SHP77 treated with DMSO at 0.1 percent for 48 hours (cell line): ENCODE measurements at regions not wholly inside any gene's neighbourhood (a gene's known extent, or its start where the extent isn't known, plus 50 kb on each side); places are given as distances from the start of the nearest gene placed in this dataset.

Source experiments
- DNase-seq: peaks from one replicate; lab custom pipeline; 2025; lab: John Stamatoyannopoulos, UW

DNA sequence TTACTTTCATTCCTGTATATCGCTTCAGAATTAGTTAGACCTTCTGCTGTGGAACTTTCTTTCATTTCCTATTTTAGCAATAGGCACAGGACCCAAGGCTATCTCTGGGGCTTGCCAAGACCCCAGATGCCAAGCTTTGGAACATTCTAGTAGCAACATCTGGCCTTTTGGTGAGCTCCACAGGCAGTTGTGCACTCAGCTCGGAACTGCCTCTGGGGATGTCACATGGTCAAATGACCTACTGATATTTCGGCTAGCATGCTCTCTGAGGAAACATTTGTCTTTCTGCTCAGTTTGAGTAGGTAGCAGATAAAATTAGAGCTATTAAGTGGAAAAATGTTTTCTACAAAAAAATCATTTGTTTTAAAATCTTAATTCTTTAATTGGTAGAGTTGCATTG, 76.6 kb upstream of the ITGA4 start:
- no peak for DNase-seq

- no peak for DNase-seq
Measured at GRCh38 chr2:181384923-181385322, 72.3 kb upstream of the ITGA4 start.

DNA sequence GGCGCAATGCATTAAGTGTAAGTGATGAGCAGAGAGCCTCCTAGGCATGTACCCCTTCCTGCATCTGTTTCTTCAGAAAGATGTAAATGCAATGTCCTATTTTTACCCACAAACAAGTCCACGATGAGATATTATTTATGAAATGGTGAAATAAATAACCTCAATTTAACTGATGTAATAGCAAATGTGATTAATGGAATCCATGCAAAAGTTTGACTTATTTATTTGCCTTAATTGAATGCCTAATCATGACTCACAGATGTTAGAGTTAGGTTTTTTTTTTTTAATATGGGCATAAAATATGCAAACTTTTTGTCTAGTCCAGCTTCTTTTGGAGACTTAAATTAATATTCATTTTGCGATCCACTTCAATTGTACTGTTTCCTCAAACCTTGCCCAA, 67.7 kb upstream of the ITGA4 start:
- no peak for DNase-seq

- peak; percentile 11 for DNase-seq
Measured at GRCh38 chr2:181393472-181393871, 63.7 kb upstream of the ITGA4 start.

DNA sequence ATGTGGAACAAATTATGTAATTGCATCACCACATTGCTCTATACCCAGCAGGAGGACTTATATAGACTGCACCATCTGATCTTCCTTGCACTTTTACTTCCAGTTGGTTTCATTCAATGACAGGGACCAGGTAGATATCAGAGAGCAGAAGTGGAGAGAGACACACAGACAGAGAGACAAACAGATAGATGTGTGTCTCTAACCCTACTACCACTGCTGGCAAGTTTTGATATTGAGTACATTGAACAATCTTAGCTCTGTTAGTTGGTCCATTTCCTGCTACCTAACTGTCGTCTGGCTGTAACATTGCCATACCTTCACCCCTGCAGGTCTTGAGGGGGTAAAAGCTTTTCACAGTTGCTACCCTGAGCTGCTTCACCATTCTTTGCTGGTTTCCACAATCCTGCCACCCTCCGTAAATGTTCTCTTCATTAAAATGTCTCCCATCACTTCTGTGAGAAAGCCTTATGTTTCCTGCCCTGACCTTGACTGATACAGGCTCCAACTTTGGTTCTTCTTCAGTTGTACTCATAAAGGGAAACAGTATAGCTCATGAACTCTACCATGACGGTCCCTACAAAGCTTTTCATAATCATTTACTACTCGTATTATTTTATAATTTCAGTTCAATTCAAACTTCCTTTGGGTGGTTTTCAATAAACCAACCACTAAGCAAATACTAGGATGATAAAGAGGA, 62.3 kb upstream of the ITGA4 start:
- DNase-seq = no peak

GRCh38 chr2:181395851-181396250, 61.3 kb upstream of the ITGA4 start:
- no peak for DNase-seq

- DNase-seq = no peak
Measured at GRCh38 chr2:181396256-181397123, 60.7 kb upstream of the ITGA4 start.

DNA sequence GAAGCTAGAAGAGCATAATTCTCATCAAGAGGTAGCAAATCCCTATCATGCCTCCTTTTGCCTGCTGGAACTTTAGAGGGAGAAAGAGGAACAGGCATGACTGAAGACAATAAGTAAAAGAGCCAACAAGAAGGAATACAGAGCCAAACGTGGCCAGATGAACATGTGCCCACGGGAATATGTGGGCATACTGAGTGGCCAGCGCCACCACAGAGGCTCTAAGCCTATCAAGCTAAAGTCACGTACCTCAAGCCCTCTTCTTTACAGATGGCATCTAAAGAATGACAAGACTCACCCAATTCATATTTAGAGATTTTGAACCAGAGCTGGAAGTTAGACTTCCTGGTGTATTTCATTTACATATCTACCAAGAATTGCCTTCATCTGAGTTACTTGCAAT, 59.9 kb upstream of the ITGA4 start:
- DNase-seq = no peak

GRCh38 chr2:181398000-181398399, 59.2 kb upstream of the ITGA4 start:
- DNase-seq = no peak

DNA sequence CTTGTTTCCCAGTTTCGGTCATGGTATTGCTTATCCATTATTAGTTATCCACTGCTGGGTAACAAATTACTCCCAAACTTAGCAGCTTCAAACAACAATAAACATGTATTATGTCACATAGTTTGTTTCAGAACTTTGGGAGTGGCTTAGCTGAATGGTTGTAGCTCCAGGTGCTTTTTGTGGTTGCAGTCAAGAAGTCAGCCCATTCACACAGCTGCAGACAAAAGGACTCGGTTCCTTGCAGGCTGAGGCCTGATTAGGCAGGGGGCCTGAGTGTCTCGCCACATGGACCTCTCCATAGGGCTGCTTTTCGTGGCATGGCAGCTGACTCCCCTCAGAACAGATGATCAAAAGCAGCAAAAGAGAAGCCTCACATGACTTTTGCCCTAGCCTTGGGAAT, 58.2 kb upstream of the ITGA4 start:
- DNase-seq = no peak

- DNase-seq = no peak
Measured at GRCh38 chr2:181404472-181404871, 52.7 kb upstream of the ITGA4 start.

GRCh38 chr2:181407171-181407570, 50.0 kb upstream of the ITGA4 start:
- no peak for DNase-seq
